ENCODE measurements at regions not wholly inside any gene's neighbourhood (a gene's known extent, or its start where the extent isn't known, plus 50 kb on each side); places are given as distances from the start of the nearest gene placed in this dataset.

GRCh38 chr13:44158098-44158521, 215.5 kb upstream of the SERP2 start:
- TF ChIP-seq, protein P1, sequence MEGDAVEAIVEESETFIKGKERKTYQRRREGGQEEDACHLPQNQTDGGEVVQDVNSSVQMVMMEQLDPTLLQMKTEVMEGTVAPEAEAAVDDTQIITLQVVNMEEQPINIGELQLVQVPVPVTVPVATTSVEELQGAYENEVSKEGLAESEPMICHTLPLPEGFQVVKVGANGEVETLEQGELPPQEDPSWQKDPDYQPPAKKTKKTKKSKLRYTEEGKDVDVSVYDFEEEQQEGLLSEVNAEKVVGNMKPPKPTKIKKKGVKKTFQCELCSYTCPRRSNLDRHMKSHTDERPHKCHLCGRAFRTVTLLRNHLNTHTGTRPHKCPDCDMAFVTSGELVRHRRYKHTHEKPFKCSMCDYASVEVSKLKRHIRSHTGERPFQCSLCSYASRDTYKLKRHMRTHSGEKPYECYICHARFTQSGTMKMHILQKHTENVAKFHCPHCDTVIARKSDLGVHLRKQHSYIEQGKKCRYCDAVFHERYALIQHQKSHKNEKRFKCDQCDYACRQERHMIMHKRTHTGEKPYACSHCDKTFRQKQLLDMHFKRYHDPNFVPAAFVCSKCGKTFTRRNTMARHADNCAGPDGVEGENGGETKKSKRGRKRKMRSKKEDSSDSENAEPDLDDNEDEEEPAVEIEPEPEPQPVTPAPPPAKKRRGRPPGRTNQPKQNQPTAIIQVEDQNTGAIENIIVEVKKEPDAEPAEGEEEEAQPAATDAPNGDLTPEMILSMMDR (IDR thresholded peaks at IDR 0.05): no peak

- TF ChIP-seq, protein P1 (IDR thresholded peaks at IDR 0.05): no peak
Observed at GRCh38 chr13:44158881-44159632, 214.6 kb upstream of the SERP2 start.

DNA sequence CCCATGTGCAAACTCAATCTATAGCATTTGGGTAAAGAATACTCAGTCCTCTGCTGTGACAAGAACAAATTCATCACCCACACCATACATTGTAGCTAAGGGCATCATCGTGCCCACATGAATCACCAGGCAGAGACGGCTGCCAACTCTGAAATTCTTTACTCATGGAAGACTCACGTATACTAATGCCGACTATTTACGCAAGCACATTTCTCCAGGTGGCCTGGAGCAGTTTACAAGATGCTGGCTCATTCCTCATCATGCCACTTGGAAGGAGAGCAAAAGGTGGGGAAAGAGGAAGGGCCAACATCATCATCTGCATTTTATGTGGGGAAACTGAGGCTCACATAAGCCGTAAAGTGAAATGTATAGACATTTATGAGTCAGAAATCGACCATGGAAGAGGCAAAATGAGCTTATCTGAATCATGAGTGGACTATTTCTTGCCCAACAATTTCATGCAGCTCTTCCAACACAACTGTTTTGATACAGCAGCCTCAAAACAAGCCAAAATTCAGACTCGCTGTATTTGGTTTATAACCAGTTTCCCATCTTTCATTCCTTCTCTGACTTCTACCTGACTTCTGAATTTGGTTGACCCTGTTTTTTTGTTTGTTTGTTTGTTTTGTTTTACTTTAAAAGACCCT, 213.9 kb upstream of the SERP2 start:
- TF ChIP-seq, protein P1 (IDR thresholded peaks at IDR 0.05): no peak

DNA sequence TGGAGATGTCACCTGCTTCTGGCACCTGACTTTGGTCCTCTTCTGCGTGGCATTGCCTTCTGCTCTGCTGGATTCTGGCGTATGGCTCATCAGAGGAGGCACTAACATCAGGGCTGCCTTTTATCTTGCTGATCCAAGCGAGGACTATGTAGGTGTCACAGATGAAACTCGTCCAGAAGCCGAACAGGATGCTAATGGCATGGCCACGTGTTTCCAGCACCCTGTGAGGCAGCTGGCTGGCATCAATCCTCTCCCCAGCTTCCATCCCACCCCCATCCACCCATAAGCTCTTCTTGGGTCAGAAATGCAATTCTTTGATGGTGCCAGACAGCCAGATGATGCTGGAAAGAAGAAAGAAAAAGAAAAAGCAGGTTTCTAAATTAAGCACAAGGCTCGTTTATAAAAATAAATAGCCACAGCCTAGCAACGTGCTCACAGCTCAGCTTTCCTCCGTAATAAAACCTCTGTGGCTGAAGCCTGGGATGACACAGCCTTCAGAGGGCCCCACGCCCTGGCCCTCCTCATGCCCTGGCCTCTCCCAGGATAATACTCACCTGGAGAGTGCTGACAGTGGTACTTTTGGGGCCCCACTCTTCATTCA, 212.9 kb upstream of the SERP2 start:
- TF ChIP-seq, protein P1 (IDR thresholded peaks at IDR 0.05): no peak

GRCh38 chr13:44163108-44163507, 210.5 kb upstream of the SERP2 start:
- TF ChIP-seq, protein P1 (IDR thresholded peaks at IDR 0.05): no peak

GRCh38 chr13:44165221-44165888, 208.3 kb upstream of the SERP2 start:
- TF ChIP-seq, protein P1 (IDR thresholded peaks at IDR 0.05): no peak

DNA sequence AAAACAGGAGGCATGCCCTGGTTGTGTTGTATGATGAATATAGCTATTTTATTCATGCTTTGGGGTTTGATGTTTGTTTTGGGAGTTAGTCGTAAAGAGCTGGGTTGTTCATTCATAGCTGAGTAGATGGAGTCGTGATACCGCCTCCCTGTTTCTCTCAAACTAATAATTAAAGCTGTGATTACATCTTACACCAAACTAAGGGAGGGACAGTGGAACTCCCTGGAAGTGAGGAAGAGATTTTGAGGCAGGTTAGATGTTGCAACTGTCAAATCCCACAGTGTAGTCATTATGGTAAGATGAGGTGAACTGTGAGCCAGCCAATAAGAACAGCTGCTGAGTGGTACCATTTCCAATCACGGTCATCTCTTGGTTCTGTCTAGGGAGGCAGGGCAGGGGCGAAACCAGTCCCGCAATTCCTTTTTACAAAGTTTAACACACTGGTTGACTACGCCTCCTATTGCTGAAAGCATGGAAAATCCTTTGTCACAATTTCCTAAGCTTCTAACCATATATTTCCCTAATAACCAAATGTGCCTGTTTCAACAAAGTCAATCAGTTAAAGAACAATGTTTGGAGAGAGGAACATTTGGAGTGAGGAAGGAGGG, 207.6 kb upstream of the SERP2 start:
- TF ChIP-seq, protein P1 (IDR thresholded peaks at IDR 0.05): no peak

Measured in LNCAP (cell line).